ENCODE measurements at regions not wholly inside any gene's neighbourhood (a gene's known extent, or its start where the extent isn't known, plus 50 kb on each side); places are given as distances from the start of the nearest gene placed in this dataset.

- DNase-seq (ENCODE audit: low spot score): no peak
Observed at GRCh38 chr6:94535798-94536197, 1041.5 kb upstream of the MANEA start.

- DNase-seq (ENCODE audit: low spot score): no peak
Observed at GRCh38 chr6:94511502-94512088, 1065.7 kb upstream of the MANEA start.

GRCh38 chr6:94510877-94511276, 1066.5 kb upstream of the MANEA start:
- DNase-seq (ENCODE audit: low spot score): peak; percentile 8

GRCh38 chr6:94501516-94501915, 1075.8 kb upstream of the MANEA start:
- no peak for DNase-seq (ENCODE audit: low spot score)

GRCh38 chr6:94498099-94498498, 1078.7 kb upstream of the EPHA7 start:
- DNase-seq (ENCODE audit: low spot score): no peak

- DNase-seq (ENCODE audit: low spot score): no peak
Observed at GRCh38 chr6:94494500-94494899, 1075.1 kb upstream of the EPHA7 start.

- no peak for DNase-seq (ENCODE audit: low spot score)
Observed at GRCh38 chr6:94487371-94487770, 1068.0 kb upstream of the EPHA7 start.

GRCh38 chr6:94478133-94479005, 1059.0 kb upstream of the EPHA7 start:
- no peak for DNase-seq (ENCODE audit: low spot score)

GRCh38 chr6:94468830-94469229, 1049.5 kb upstream of the EPHA7 start:
- DNase-seq (ENCODE audit: low spot score): no peak

- DNase-seq (ENCODE audit: low spot score): no peak
Observed at GRCh38 chr6:94464018-94464510, 1044.7 kb upstream of the EPHA7 start.

- no peak for DNase-seq (ENCODE audit: low spot score)
Observed at GRCh38 chr6:94463306-94463705, 1043.9 kb upstream of the EPHA7 start.

- DNase-seq (ENCODE audit: low spot score): no peak
Observed at GRCh38 chr6:94462231-94462630, 1042.9 kb upstream of the EPHA7 start.

GRCh38 chr6:94456266-94456665, 1036.9 kb upstream of the EPHA7 start:
- DNase-seq (ENCODE audit: low spot score): no peak

GRCh38 chr6:94454231-94454630, 1034.9 kb upstream of the EPHA7 start:
- DNase-seq (ENCODE audit: low spot score): no peak

- DNase-seq (ENCODE audit: low spot score): no peak
Observed at GRCh38 chr6:94446120-94446519, 1026.8 kb upstream of the EPHA7 start.

- no peak for DNase-seq (ENCODE audit: low spot score)
Observed at GRCh38 chr6:94443701-94444100, 1024.3 kb upstream of the EPHA7 start.

GRCh38 chr6:94424692-94425091, 1005.3 kb upstream of the EPHA7 start:
- DNase-seq (ENCODE audit: low spot score): no peak

GRCh38 chr6:94417363-94417762, 998.0 kb upstream of the EPHA7 start:
- DNase-seq (ENCODE audit: low spot score): no peak

- DNase-seq (ENCODE audit: low spot score): no peak
Observed at GRCh38 chr6:94414041-94414440, 994.7 kb upstream of the EPHA7 start.

- DNase-seq (ENCODE audit: low spot score): no peak
Observed at GRCh38 chr6:94401311-94401710, 982.0 kb upstream of the EPHA7 start.

GRCh38 chr6:94394822-94395221, 975.5 kb upstream of the EPHA7 start:
- no peak for DNase-seq (ENCODE audit: low spot score)

- DNase-seq (ENCODE audit: low spot score): no peak
Observed at GRCh38 chr6:94389218-94389617, 969.9 kb upstream of the EPHA7 start.

- DNase-seq (ENCODE audit: low spot score): no peak
Observed at GRCh38 chr6:94377835-94378234, 958.5 kb upstream of the EPHA7 start.

- DNase-seq (ENCODE audit: low spot score): no peak
Observed at GRCh38 chr6:94376876-94377275, 957.5 kb upstream of the EPHA7 start.

All from iPS-NIHi11 (cell line).